ENCODE measurements at regions not wholly inside any gene's neighbourhood (a gene's known extent, or its start where the extent isn't known, plus 50 kb on each side); places are given as distances from the start of the nearest gene placed in this dataset.
"Not testable (repeated sequence)": the region's sequence is repeated elsewhere in the genome, so short reads cannot be mapped to it uniquely, and the experiment has no call there.

DNA sequence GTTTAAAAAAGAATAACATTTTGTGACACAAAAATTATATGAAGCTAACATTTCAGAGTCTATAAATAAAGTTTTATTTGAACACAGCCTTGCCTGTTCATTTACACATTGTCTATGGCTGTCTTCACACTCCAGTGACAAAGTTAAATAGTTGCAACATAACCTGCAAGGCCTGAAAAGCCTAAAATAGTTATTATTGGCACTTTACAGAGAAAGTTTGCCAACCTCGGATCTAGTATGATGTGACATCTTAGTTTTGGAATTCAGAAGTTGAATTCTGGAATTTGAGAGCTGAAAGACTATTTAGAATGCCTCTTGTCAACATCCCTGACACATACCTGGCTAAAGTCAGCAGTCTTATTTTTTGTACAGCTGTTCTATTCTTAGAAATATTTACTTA is 68.3 kb downstream of the DYRK2 start:
- in situ Hi-C loops (cut with HindIII; ENCODE audit: low sequenced_read_pairs): no loop called here

DNA sequence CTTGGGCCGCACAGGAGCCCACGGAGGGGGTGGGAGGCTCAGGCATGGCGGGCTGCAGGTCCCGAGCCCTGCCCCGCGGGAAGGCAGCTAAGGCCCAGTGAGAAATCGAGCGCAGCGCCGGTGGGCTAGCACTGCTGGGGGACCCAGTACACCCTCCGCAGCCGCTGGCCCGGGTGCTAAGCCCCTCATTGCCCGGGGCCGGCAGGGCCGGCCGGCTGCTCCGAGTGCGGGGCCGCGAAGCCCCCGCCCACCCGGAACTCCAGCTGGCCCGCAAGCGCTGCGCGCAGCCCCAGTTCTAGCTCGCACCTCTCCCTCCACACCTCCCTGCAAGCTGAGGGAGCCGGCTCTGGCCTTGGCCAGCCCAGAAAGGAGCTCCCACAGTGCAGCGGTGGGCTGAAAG is 70.8 kb downstream of the DYRK2 start:
- in situ Hi-C loops (cut with HindIII; ENCODE audit: low sequenced_read_pairs): not testable (repeated sequence)

DNA sequence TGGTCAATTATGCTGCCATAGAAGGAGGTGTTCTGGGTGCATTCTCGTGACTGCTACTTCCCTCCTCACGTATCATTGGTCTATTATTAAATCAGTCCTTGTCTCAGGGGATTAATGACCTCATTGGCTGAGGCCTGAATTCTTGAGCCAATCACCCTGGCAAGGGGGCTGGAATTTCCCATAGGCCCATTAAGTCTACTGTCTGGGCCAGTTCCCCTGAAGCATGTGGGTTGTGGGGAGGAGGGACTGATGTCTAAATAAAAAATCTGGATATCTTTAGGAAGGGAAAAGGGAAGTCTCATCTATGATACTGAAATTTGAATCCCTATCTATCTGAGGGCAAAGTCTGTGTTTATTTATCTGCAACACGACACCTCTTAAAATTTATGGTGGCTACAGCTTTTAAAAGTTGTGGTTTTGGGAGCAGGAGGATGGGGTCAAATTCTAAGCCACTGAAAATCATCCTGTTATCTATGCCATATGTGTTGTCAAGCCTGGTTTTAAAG is 71.9 kb downstream of the DYRK2 start:
- in situ Hi-C loops (cut with HindIII; ENCODE audit: low sequenced_read_pairs): no loop called here

DNA sequence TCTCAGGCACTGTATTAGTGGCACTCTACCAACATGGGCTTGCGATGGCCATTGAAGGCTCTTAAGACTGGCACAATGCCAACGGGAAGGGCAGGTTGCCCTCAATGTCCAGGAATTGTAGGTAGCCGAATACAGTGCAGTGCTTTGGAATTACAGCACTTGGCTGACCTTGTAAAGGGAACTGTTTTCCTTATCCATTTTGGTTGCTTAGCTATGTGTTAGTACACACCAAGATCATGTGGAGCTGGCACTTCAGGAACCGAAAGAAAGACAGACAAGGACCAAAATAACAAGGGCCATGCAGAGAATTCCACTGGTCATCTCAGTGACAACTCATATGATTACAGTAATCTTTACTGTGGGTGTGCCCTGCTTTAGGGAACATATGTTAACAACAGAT is 72.7 kb downstream of the DYRK2 start:
- in situ Hi-C loops (cut with HindIII; ENCODE audit: low sequenced_read_pairs): no loop called here

DNA sequence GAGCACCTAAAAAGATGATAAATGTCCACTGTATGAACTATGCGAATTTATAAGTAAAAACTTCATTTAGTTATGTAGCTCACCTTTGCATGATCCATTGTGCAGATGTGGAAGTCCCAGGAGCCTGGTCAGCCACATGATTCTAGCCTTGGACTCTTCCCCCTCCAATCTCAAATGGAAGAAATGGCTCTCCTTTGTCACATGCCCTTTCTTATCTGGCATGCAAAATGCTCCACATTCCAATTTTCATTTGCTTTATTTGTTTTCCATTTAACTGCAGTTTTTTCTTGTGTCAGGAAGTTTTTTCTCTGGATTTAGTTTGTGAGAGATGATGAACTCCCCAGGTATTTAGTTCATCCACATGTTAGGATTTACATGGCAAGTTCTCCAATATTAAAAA is 73.8 kb downstream of the DYRK2 start:
- in situ Hi-C loops (cut with HindIII; ENCODE audit: low sequenced_read_pairs): no loop called here

DNA sequence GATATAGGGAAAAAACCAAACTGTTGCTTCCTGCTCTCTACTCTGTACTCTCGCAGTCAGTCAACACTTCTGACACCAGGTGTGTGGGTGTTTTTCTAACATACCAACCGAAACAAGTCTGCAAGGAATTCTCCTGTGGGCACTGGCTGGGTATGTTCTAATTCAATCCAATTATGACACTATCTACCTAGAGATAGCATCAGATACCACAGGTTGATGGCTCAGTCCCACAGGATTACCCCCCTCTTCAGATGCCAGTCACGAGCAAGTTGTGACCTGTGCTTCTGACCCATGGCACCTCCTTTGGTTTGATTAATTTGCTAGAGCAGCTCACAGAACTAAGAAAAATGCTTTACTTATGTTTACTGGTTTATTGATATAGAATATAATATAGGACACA is 78.3 kb downstream of the DYRK2 start:
- in situ Hi-C loops (cut with HindIII; ENCODE audit: low sequenced_read_pairs): no loop called here

DNA sequence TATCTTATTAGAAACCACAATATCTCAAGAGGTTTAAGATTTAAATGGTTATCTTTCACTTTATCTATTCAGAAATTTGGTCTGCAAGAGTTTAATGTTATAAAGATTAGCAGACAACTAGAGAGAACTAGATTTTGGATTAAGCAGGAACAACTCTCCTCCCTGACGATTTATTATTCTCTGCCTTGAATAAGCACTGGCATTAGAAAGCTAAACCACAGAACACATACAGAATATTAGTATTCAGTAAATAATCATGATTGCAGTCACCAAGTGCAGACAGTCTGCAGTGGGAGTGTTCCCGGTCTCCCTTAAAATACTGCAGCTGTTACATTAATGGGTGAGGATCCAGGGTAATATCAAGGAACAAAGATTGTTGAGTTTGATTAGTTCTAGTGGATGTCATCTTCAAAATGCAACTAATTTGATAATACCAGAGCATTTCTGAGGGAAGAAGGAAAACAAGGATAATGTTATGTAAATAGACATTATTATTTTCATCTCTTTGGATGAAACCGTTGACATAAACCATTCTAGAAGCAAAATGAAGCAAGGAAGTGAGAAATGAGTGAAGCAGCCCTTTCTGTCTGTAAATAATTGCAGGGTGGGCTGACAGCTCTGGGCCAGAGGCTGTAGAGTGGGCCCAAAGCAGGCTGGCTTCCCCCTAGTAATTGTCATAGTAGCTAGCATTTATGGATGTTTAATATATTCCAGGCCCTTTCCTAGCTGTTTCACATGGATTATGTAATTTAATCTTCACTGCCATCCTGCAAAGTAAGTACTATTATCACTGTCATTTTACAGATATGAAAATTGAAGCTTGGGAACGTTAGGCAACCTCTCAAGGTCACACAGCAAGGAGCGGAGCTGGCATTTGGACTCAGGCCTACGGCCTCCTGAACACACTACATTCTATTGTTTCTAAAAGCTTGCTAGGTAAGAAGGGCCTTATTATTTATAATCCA is 79.4 kb downstream of the DYRK2 start:
- in situ Hi-C loops (cut with HindIII; ENCODE audit: low sequenced_read_pairs): no loop called here

DNA sequence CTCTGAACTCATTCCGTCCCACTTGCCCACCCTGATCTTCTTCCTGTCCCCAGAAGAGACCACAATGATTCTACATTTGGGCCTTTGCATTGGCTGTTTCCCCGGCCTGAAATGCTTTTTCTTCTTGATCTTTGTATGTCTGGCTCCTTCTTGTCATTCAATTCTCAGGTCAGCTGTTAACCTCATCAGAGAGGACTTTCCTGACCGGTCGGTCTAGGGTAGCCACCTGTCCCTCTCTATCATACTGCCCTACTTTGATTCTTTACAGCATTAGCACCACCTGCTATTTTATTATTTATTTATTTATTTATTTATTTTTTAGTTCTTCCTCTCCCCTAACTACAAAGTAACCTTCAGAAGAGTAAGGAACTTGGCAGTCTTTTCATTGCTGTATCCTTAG is 84.3 kb downstream of the DYRK2 start:
- in situ Hi-C loops (cut with HindIII; ENCODE audit: low sequenced_read_pairs): no loop called here

DNA sequence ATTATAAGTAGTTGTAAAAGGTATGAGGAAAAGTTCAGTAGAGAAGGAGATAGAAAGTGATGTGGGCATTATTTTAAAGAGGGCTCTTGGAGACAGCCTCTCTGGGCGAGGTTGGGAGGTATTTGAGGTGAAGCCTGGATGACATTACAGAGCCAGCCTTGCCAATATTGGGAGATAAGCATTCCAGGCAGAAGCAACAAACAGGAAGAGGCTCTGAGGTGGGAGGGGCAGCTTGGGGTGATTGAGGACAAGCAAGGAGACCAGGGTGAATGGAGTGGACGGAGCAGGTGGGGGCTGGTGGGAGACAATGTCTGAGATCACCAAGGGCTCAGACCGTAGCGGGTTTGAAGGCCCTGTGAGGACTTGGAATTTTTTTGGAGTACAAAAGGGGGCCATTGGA is 87.3 kb downstream of the DYRK2 start:
- in situ Hi-C loops (cut with HindIII; ENCODE audit: low sequenced_read_pairs): no loop called here

DNA sequence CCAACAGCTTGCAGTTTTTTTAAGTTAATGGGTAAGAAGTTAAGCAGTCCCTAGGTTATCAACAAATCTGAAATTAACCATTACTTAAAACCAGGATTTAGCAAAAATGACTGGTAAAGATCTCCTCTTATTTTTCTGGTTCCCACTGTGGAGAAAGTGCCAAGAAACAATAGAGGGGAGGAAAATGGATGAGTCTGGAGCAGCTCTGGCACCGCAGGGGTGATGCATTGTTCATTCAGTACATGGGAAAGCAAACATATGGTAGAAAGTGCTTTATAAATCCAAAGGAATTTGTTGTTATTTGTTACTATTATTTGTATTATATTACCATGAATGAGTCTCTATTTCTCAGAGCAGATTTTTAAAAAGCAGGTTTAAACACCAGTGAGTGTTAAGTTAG is 92.2 kb downstream of the DYRK2 start:
- in situ Hi-C loops (cut with HindIII; ENCODE audit: low sequenced_read_pairs): no loop called here

DNA sequence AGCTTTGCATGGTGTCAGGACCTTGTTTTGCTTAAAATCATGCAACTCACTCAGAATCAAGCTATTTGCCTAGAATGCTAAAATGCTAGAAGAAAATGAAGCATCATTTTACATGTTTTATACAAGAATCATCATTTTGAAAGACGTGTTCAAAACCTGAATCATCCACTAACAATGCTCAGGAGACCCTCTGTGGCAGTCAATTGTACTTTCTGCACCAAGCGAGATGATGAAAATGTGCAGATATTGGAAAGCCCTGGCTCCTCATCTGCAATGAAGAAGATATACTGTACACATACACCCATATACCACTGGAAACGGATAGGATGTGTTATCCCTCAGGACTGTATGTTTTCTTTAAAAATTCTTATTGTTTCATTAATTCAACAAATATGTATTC is 92.7 kb downstream of the DYRK2 start:
- in situ Hi-C loops (cut with HindIII; ENCODE audit: low sequenced_read_pairs): no loop called here

DNA sequence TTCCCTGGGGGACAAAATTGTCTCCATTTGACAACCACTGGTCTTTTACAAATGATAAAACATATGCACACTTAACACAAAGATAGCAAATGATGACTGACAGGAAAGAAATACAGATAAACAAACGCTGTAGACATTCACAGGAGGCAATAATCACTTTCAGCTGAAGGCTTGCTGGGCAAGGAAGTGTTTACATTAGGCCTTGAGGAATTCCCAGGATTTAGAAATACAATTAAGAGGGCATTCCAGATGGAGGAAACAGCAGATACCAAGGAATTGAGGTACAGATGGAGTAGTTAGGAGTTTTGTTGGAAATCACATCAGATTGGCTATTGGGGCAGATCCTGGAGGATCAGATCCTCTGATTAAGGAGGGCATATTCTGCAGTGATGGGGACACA is 93.9 kb downstream of the DYRK2 start:
- in situ Hi-C loops (cut with HindIII; ENCODE audit: low sequenced_read_pairs): no loop called here

DNA sequence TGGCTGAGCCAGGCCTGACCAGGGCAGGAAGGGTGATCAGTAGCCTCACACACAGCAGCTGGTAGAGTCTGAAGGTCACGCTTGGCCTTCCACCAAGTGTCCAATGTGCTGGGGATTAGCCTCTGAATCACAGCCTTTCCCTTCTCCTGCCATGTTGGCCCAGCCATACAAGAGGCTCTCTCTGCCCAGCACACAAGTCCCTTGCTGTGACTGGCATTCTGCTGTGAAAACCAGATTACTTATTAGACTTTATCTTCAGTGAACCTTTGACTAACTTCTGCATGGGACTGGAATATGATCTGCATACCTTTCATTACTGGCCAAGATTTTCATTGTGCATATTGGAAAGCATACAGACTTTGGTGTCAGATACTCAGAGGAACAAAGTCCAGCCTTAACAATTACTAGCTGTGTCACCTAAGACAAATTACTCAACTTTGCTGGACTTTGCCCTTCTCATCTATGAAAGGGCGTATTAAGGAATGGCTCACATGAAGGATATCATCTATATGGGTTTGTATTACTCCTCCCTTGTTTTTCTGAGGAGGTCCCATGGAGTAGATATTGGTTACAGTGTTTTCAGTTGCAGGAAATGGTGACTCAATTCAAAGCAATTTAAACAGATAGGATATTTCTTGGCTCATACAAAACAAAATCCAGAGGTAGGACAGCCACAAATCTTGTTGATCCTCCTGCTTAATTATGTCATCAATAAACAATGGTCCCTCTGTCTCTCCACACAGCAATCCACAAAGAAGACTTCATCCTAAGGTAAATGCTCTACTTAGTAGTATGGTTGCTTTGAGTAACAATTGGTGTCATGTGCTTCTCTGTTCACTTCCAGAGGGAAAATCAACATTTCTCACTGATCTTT is 99.6 kb downstream of the DYRK2 start:
- in situ Hi-C loops (cut with HindIII; ENCODE audit: low sequenced_read_pairs): no loop called here

DNA sequence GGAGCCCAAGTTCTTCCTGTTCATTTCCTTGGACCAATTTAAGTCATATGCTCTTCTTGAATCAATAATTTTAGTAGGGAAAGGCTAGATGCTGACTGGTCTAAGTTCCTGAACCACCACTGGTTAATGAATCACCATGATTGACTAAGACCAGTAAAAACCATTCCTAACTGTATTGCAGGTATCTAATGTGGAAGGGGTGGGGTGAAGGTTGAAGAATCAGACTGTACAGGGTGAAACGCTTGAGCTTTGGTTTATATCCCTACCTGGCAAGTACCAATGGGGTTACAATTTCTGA is 100.1 kb downstream of the DYRK2 start:
- in situ Hi-C loops (cut with HindIII; ENCODE audit: low sequenced_read_pairs): no loop called here

DNA sequence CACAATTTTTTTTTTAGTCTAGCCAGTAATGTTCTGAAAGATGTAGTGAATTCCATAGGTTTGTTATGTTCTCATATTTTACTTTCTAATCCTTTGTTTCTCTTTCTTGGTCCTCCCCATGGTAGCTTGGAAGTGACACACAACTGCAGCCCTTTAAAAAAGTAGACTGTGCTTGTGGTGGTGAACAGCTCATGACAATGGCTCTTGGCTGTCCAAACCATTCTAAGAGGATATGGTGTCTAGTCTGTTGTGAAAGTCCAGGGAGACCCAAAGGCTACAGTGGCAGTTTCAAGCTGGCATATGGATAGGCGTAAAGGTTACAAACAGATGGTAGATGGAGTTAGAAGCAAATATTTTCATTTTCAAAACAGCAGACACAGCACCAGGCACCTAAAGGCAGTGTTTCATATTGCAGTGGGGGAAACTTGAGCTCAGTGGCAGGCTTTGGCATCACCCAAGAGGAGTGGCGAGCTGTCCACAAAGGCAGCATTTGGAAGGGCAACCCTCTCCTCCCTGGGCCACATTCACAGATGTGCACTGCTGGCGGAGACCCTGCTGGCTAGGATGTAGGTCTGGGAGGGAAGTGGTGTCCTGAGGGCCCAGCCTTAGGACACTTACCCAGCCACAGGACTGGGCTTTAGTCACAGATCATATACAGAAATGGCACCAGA is 102.1 kb downstream of the DYRK2 start:
- in situ Hi-C loops (cut with HindIII; ENCODE audit: low sequenced_read_pairs): no loop called here

DNA sequence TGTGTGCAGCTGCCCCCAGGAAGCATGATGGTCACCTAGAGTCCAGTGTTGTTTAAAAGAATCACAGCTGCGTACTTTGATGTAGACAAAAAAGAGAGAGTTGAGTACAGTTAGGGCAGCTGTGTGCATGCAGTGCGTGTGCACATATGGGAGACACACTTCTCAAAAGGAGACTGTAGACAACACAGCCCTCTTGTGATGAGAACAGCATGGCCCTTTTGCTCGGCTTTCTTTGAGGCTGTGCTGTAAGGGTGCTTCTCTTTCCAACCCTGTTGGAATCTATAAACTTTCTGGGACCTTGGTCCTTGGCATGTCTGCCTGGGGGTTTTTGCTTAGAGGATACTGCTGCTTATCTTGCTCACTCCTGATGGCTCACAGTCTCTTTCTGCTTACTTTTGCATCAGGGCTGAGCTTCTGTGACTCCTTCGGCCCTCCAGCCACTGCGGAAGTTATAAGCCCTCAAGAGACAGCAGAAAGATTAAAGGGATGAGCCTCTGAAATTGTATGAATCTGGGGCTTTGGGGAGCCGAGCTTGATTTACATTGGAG is 102.9 kb downstream of the DYRK2 start:
- in situ Hi-C loops (cut with HindIII; ENCODE audit: low sequenced_read_pairs): no loop called here

DNA sequence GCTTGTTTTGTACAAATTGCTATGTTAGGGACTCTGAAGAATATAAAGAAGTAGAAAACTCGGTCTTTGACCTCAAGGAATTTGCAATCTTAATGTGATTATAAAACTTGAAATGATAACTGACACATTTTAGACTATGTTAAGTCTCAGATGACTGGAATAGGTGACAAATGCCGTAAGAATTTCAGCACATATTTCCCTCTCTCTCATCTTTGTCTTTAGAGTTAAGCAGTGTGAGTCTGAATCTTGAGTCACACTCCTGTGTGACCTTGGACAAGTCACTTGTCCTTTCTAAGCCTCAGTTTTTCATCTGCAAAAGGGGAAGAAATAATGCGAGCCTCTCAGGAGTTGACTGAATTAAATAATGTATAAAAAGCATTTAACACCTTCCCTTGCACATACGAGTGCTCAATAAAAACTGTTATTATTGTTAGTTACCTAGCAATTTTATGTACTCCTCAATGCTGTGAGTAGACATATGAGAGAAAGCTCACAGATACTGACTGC is 103.7 kb downstream of the DYRK2 start:
- in situ Hi-C loops (cut with HindIII; ENCODE audit: low sequenced_read_pairs): no loop called here

DNA sequence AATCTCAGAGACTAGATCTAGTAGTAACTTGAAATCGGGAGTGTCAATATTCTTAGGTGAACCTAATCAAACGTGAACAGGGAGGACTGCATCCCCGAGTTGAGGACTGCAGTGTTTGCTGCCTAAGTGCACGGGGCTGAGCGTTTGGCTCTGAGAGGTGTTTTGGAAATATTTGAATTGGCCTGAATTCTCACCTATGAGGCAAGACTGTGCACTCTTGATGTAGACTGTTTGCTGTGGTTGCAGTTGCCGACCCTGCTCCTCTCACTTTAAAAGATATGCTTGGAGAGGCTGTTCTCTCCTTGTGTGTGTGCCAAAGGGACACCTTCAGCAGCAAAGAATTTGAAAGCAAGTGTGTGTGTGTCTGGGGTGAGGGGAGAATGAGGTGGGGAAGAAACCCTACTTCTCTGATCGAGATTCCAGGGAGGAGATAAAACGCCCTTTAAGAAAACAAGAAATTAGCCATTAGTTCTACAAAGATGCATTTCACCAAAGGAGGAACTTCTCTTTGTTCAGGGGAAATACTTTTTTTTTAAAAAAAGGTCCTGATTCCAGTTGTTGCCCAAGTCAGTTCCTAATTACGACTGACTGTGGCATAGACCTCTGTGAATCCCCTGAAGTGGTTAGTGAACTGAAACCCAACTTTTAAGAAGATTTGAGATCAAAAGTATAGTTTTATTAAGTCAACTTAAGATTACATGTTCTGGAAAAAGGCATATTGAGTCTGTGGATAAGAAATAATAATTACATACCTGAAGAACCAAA is 106.6 kb downstream of the DYRK2 start:
- in situ Hi-C loops (cut with HindIII; ENCODE audit: low sequenced_read_pairs): no loop called here

DNA sequence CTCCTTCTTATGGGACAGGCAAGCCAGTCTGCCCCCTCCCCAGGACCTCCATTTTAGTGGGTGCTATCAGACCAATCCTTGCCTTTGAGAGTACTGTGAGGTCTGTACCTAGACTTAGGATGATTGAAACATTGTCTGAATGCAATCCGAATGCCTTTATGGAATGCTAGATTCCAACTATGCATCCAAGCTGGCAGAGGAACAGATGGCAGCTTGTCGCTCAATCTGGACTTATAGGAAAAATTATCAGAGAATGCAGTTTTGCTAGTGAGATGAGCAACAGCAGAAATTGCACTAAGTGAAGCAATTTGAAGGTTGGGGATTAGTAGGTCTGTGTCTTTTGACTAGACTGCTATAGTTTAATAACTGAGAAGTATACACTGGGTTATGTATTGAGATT is 109.1 kb downstream of the DYRK2 start:
- in situ Hi-C loops (cut with HindIII; ENCODE audit: low sequenced_read_pairs): no loop called here

DNA sequence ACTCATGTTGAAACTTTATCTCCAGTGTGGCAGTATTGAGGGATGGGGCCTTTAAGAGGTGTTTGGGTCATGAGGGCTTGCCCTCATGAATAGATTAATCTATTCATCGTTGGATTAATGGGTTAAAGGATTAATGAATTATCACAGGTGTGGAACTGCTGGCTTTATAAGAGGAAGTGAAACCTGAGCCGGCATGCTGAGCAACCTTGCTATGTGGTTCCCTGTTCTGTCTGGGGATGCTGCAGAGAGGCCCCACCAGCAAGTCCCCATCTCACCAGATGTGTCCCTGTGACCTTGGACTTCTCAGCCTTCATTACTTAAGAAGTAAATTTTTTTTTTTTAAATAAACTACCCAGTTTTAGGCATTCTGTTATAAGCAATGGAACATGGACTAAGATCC is 109.6 kb downstream of the DYRK2 start:
- in situ Hi-C loops (cut with HindIII; ENCODE audit: low sequenced_read_pairs): no loop called here

All from DLD1 (cell line).